ENCODE measurements at regions not wholly inside any gene's neighbourhood (a gene's known extent, or its start where the extent isn't known, plus 50 kb on each side); places are given as distances from the start of the nearest gene placed in this dataset.

- DNase-seq (ENCODE audit: low read depth), result no peak
- no peak for TF ChIP-seq CTCF (conservative IDR thresholded peaks at IDR 0.05; ENCODE audit: low read depth, low read length)
- H3K4me3 ChIP-seq (ENCODE audit: low read length), result no peak overlapping the region
Measured at GRCh38 chr10:125449571-125449970, 233.4 kb downstream of the TEX36 start.

- DNase-seq (ENCODE audit: low read depth), result no peak
- no peak overlapping the region for H3K4me3 ChIP-seq (ENCODE audit: low read length)
- TF ChIP-seq CTCF (conservative IDR thresholded peaks at IDR 0.05; ENCODE audit: low read depth, low read length), result peak; percentile 68
Measured at GRCh38 chr10:125448596-125448995, 234.4 kb downstream of the TEX36 start.

GRCh38 chr10:125444790-125445189 lies 238.2 kb downstream of the TEX36 start:
- no peak for TF ChIP-seq CTCF (conservative IDR thresholded peaks at IDR 0.05; ENCODE audit: low read depth, low read length)
- H3K4me3 ChIP-seq (ENCODE audit: low read length), result no peak overlapping the region
- no peak for DNase-seq (ENCODE audit: low read depth)

GRCh38 chr10:125442856-125443540 lies 240.0 kb downstream of the TEX36 start:
- no peak for DNase-seq (ENCODE audit: low read depth)
- TF ChIP-seq CTCF (conservative IDR thresholded peaks at IDR 0.05; ENCODE audit: low read depth, low read length), result no peak
- H3K4me3 ChIP-seq (ENCODE audit: low read length), result no peak overlapping the region

GRCh38 chr10:125441151-125441550 lies 241.8 kb downstream of the TEX36 start:
- H3K4me3 ChIP-seq (ENCODE audit: low read length), result no peak overlapping the region
- TF ChIP-seq CTCF (conservative IDR thresholded peaks at IDR 0.05; ENCODE audit: low read depth, low read length), result no peak
- DNase-seq (ENCODE audit: low read depth), result no peak

GRCh38 chr10:125431149-125431548 lies 251.8 kb downstream of the TEX36 start:
- TF ChIP-seq CTCF (conservative IDR thresholded peaks at IDR 0.05; ENCODE audit: low read depth, low read length), result no peak
- no peak overlapping the region for H3K4me3 ChIP-seq (ENCODE audit: low read length)
- DNase-seq (ENCODE audit: low read depth), result no peak

GRCh38 chr10:125428054-125428453 lies 254.9 kb downstream of the TEX36 start:
- DNase-seq (ENCODE audit: low read depth), result no peak
- no peak for TF ChIP-seq CTCF (conservative IDR thresholded peaks at IDR 0.05; ENCODE audit: low read depth, low read length)
- H3K4me3 ChIP-seq (ENCODE audit: low read length), result no peak overlapping the region
